GM23248 (cell line): ENCODE measurements at regions not wholly inside any gene's neighbourhood (a gene's known extent, or its start where the extent isn't known, plus 50 kb on each side); places are given as distances from the start of the nearest gene placed in this dataset.

Experiments
- EZH2 ChIP-seq: fragments of 200-600 bp; sonication (generic); IDR thresholded peaks from 2 replicates; pipeline ENCODE4 v1.6.1; 2018; ENCODE audit warnings: antibody characterized with exemption, mild to moderate bottlenecking; ENCODE audit not compliant: insufficient read depth, poor library complexity, severe bottlenecking
- EZH2phosphoT487 ChIP-seq: fragments of 200-600 bp; sonication (generic); IDR thresholded peaks from 2 replicates; pipeline ENCODE4 v1.6.1; 2018; ENCODE audit warnings: antibody characterized with exemption, moderate library complexity, mild to moderate bottlenecking, low read depth; ENCODE audit not compliant: insufficient read depth

DNA sequence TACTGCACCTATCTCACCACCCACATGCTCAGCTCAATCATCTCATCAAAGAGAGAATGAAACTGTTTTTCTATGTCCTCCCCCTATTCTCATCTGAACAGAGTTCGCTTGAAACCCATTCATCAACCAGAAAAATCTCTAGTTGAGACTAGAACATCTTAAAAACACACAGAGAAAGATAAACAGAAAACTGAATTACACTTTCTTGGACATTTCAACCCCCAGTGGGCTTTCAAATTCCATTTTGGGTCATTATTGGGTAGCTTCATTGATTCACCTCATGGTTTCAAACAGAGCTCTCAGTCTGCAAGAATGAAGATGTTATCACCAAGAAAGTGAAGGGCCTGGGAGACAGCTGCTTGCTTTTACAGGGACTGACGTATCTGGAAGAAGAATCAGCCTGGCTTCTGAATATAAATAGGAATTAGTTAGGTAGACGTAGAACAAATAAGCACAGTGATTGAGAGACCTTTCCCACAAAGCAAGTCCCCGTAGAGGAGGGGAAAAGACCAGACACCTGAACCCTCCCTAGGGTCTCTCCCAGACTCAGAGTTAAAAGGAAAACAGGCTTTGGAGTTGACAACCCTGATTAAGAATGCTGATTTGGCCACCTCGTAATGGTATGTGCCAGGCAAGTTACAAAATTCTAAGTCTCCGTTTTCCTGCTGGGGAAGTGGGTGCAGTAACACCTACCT lies 155.7 kb downstream of the BBOX1 start:
- TF ChIP-seq EZH2phosphoT487 (no peak), EZH2 (no peak)
